Activated T-cell treated with anti-CD3 and anti-CD28 coated beads, Interleukin-2, amount 50 U/mL, for 24 hours (primary cell): ENCODE measurements at regions not wholly inside any gene's neighbourhood (a gene's known extent, or its start where the extent isn't known, plus 50 kb on each side); places are given as distances from the start of the nearest gene placed in this dataset.
"Not testable (repeated sequence)": the region's sequence is repeated elsewhere in the genome, so short reads cannot be mapped to it uniquely, and the experiment has no call there.

Experiments
- DNase-seq: peaks from one replicate; pipeline ENCODE4 v3.0.0-alpha.2; 2020
- H3K27ac Mint-ChIP-seq: 2 replicates; pipeline ENCODE4 v1.8.0; 2020; ENCODE audit warnings: mild to moderate bottlenecking, mixed read lengths
- H3K27me3 Mint-ChIP-seq: 2 replicates; pipeline ENCODE4 v1.8.0; 2020; ENCODE audit warnings: mixed read lengths
- H3K36me3 Mint-ChIP-seq: 2 replicates; pipeline ENCODE4 v1.8.0; 2020; ENCODE audit warnings: low read depth, mixed read lengths
- H3K4me1 Mint-ChIP-seq: 2 replicates; pipeline ENCODE4 v1.8.0; 2020; ENCODE audit warnings: low read depth, mixed read lengths
- H3K4me3 Mint-ChIP-seq: 2 replicates; pipeline ENCODE4 v1.8.0; 2020; ENCODE audit warnings: mild to moderate bottlenecking, moderate library complexity, mixed read lengths
- H3K9me3 Mint-ChIP-seq: 2 replicates; pipeline ENCODE4 v1.8.0; 2020; ENCODE audit warnings: mixed read lengths

- no peaks in the 10 kb centered on the region for H3K4me1 Mint-ChIP-seq
- H3K27ac Mint-ChIP-seq: no peak overlapping the region
- no peaks in the 10 kb centered on the region for H3K27me3 Mint-ChIP-seq
- no peak overlapping the region for H3K4me3 Mint-ChIP-seq
- H3K9me3 Mint-ChIP-seq: no peaks in the 10 kb centered on the region
- no peaks in the 10 kb centered on the region for H3K36me3 Mint-ChIP-seq
- no peak for DNase-seq
These were observed 51.2 kb upstream of the THRB start for GRCh38 chr3:24545887-24546286.

- no peak overlapping the region for H3K27ac Mint-ChIP-seq
- no peak for DNase-seq
- H3K4me3 Mint-ChIP-seq: no peak overlapping the region
- H3K9me3 Mint-ChIP-seq: no peaks in the 10 kb centered on the region
- H3K27me3 Mint-ChIP-seq: no peaks in the 10 kb centered on the region
- no peaks in the 10 kb centered on the region for H3K4me1 Mint-ChIP-seq
- H3K36me3 Mint-ChIP-seq: no peaks in the 10 kb centered on the region
These were observed 53.6 kb upstream of the THRB start for GRCh38 chr3:24548278-24548677.

GRCh38 chr3:24550588-24550987, 55.9 kb upstream of the THRB start:
- DNase-seq: no peak
- Mint-ChIP-seq H3K36me3 (no peaks in the 10 kb centered on the region), H3K27me3 (no peaks in the 10 kb centered on the region), H3K9me3 (no peaks in the 10 kb centered on the region), H3K4me3 (no peak overlapping the region), H3K4me1 (no peaks in the 10 kb centered on the region), H3K27ac (no peak overlapping the region)

GRCh38 chr3:24551626-24552025, 57.0 kb upstream of the THRB start:
- Mint-ChIP-seq H3K4me3 (no peak overlapping the region), H3K9me3 (no peaks in the 10 kb centered on the region), H3K4me1 (no peaks in the 10 kb centered on the region), H3K36me3 (no peaks in the 10 kb centered on the region), H3K27me3 (no peaks in the 10 kb centered on the region), H3K27ac (no peak overlapping the region)
- DNase-seq: no peak

GRCh38 chr3:24562895-24563294, 68.2 kb upstream of the THRB start:
- H3K27me3 Mint-ChIP-seq: no peaks in the 10 kb centered on the region
- no peak overlapping the region for H3K27ac Mint-ChIP-seq
- no peak overlapping the region for H3K4me3 Mint-ChIP-seq
- no peaks in the 10 kb centered on the region for H3K36me3 Mint-ChIP-seq
- peaks cover 5% of the 10 kb centered on the region for H3K9me3 Mint-ChIP-seq
- no peak for DNase-seq
- H3K4me1 Mint-ChIP-seq: no peaks in the 10 kb centered on the region

- Mint-ChIP-seq H3K4me1 (no peaks in the 10 kb centered on the region), H3K9me3 (peaks cover 6% of the 10 kb centered on the region), H3K4me3 (no peak overlapping the region), H3K27ac (no peak overlapping the region), H3K36me3 (no peaks in the 10 kb centered on the region), H3K27me3 (no peaks in the 10 kb centered on the region)
- DNase-seq: no peak
These were observed 70.4 kb upstream of the THRB start for GRCh38 chr3:24565053-24565452.

- no peak overlapping the region for H3K4me3 Mint-ChIP-seq
- H3K9me3 Mint-ChIP-seq: peaks cover 6% of the 10 kb centered on the region
- no peaks in the 10 kb centered on the region for H3K27me3 Mint-ChIP-seq
- H3K4me1 Mint-ChIP-seq: no peaks in the 10 kb centered on the region
- no peaks in the 10 kb centered on the region for H3K36me3 Mint-ChIP-seq
- DNase-seq: no peak
- no peak overlapping the region for H3K27ac Mint-ChIP-seq
These were observed 71.0 kb upstream of the THRB start for GRCh38 chr3:24565656-24566055.

GRCh38 chr3:24566927-24567326, 72.3 kb upstream of the THRB start:
- no peaks in the 10 kb centered on the region for H3K4me1 Mint-ChIP-seq
- H3K9me3 Mint-ChIP-seq: peaks cover 6% of the 10 kb centered on the region
- no peaks in the 10 kb centered on the region for H3K27me3 Mint-ChIP-seq
- H3K36me3 Mint-ChIP-seq: no peaks in the 10 kb centered on the region
- DNase-seq: no peak
- H3K27ac Mint-ChIP-seq: no peak overlapping the region
- H3K4me3 Mint-ChIP-seq: no peak overlapping the region

GRCh38 chr3:24572409-24572808, 77.8 kb upstream of the THRB start:
- H3K36me3 Mint-ChIP-seq, DNase-seq, H3K27ac Mint-ChIP-seq, H3K27me3 Mint-ChIP-seq, H3K4me3 Mint-ChIP-seq, H3K9me3 Mint-ChIP-seq, H3K4me1 Mint-ChIP-seq: not testable (repeated sequence)

GRCh38 chr3:24573576-24573975, 78.9 kb upstream of the THRB start:
- Mint-ChIP-seq H3K9me3 (peaks cover 3% of the 10 kb centered on the region), H3K36me3 (no peaks in the 10 kb centered on the region), H3K27ac (no peak overlapping the region), H3K4me1 (no peaks in the 10 kb centered on the region), H3K27me3 (no peaks in the 10 kb centered on the region), H3K4me3 (no peak overlapping the region)
- no peak for DNase-seq

GRCh38 chr3:24578324-24578723, 83.7 kb upstream of the THRB start:
- Mint-ChIP-seq H3K4me3 (no peak overlapping the region), H3K27ac (no peak overlapping the region), H3K9me3 (peaks cover 6% of the 10 kb centered on the region), H3K27me3 (no peaks in the 10 kb centered on the region), H3K4me1 (no peaks in the 10 kb centered on the region), H3K36me3 (no peaks in the 10 kb centered on the region)
- DNase-seq: no peak

GRCh38 chr3:24578951-24579421, 84.3 kb upstream of the THRB start:
- H3K4me1 Mint-ChIP-seq: no peaks in the 10 kb centered on the region
- H3K27me3 Mint-ChIP-seq: no peaks in the 10 kb centered on the region
- H3K36me3 Mint-ChIP-seq: no peaks in the 10 kb centered on the region
- H3K9me3 Mint-ChIP-seq: peaks cover 3% of the 10 kb centered on the region
- H3K4me3 Mint-ChIP-seq: no peak overlapping the region
- DNase-seq: no peak
- H3K27ac Mint-ChIP-seq: no peak overlapping the region

- no peak for DNase-seq
- Mint-ChIP-seq H3K27ac (no peak overlapping the region), H3K4me3 (no peak overlapping the region), H3K9me3 (peaks cover 3% of the 10 kb centered on the region), H3K36me3 (no peaks in the 10 kb centered on the region), H3K4me1 (no peaks in the 10 kb centered on the region), H3K27me3 (no peaks in the 10 kb centered on the region)
These were observed 88.1 kb upstream of the THRB start for GRCh38 chr3:24582431-24583403.

- no peaks in the 10 kb centered on the region for H3K36me3 Mint-ChIP-seq
- H3K4me1 Mint-ChIP-seq: no peaks in the 10 kb centered on the region
- no peak for DNase-seq
These were observed 92.3 kb upstream of the THRB start for GRCh38 chr3:24586920-24587319.

GRCh38 chr3:24588629-24589512, 94.2 kb upstream of the THRB start:
- no peaks in the 10 kb centered on the region for H3K36me3 Mint-ChIP-seq
- no peak for DNase-seq
- no peak overlapping the region for H3K4me3 Mint-ChIP-seq
- H3K27me3 Mint-ChIP-seq: no peaks in the 10 kb centered on the region
- no peak overlapping the region for H3K27ac Mint-ChIP-seq
- no peaks in the 10 kb centered on the region for H3K4me1 Mint-ChIP-seq
- H3K9me3 Mint-ChIP-seq: no peaks in the 10 kb centered on the region

More at GRCh38 chr3:24586920-24587319, 92.3 kb upstream of the THRB start:
- no peaks in the 10 kb centered on the region for H3K27me3 Mint-ChIP-seq
- peaks cover 3% of the 10 kb centered on the region for H3K9me3 Mint-ChIP-seq
- H3K4me3 Mint-ChIP-seq: no peak overlapping the region
- H3K27ac Mint-ChIP-seq: no peak overlapping the region
